Liver (tissue), 3 donors: ENCODE measurements at regions not wholly inside any gene's neighbourhood (a gene's known extent, or its start where the extent isn't known, plus 50 kb on each side); places are given as distances from the start of the nearest gene placed in this dataset.

Source experiments
- EGR1 ChIP-seq, 2 donors: IDR thresholded peaks; 2 replicates each; pipeline ENCODE4 v1.6.1; 2016 to 2018; ENCODE audit warnings: antibody characterized with exemption in 2 of 2, low read depth in 2 of 2
- FOXA1 ChIP-seq: IDR thresholded peaks from 2 replicates; pipeline ENCODE4 v1.6.1; 2016; ENCODE audit warnings: antibody characterized with exemption
- JUND ChIP-seq, 2 donors: IDR thresholded peaks; 2 replicates each; pipeline ENCODE4 v1.6.1; 2016; ENCODE audit warnings: antibody characterized with exemption in 2 of 2
- NR2F2 ChIP-seq: IDR thresholded peaks from 2 replicates; pipeline ENCODE4 v1.6.1; 2016; ENCODE audit warnings: antibody characterized with exemption
- SP1 ChIP-seq: IDR thresholded peaks from 2 replicates; pipeline ENCODE4 v1.6.1; 2018; ENCODE audit warnings: antibody characterized with exemption, mild to moderate bottlenecking
- TAF1 ChIP-seq: conservative IDR thresholded peaks from 2 replicates; pipeline ENCODE4 v1.6.1; 2016; ENCODE audit warnings: antibody characterized with exemption, mild to moderate bottlenecking
- TF ChIP-seq, protein P1 (sequence below): IDR thresholded peaks from 2 replicates; pipeline ENCODE4 v1.6.1; 2016; ENCODE audit warnings: antibody characterized with exemption, mild to moderate bottlenecking
- TF ChIP-seq, protein P2 (sequence below): IDR thresholded peaks from 2 replicates; pipeline ENCODE4 v1.6.1; 2016; ENCODE audit warnings: antibody characterized with exemption
- TF ChIP-seq, protein P3 (sequence below): fragments of 150-350 bp; IDR thresholded peaks from 2 replicates; pipeline ENCODE4 v1.5.1; 2017; ENCODE audit warnings: improper control_type of control experiment, low read depth, low read length; ENCODE audit not compliant: missing input control
- donor health status: healthy.
- donor health status: healthy.

DNA sequence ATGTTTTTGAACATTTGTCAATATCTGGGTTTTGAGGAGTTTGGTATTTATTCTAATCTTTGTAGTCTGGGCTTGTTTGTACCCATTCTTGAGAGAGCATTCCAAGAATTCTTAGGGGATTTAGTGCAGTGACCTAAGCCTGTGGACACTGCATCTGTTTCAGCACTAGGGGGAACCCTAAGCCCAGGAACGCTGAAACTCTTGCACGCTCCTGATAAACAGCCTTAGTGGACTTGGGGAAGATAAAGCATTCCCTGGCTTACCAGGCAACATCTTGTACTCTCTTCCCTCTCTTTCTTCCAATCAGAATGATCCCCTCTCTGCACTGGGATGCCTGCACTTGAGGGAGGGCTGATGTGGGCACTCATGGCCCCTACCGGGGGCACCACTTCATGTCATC lies 654.9 kb upstream of the HTR2C start:
- no peak for TF ChIP-seq EGR1 (IDR thresholded peaks at IDR 0.05; ENCODE audit: low read depth in 2 of 2)
- TF ChIP-seq, protein P1, sequence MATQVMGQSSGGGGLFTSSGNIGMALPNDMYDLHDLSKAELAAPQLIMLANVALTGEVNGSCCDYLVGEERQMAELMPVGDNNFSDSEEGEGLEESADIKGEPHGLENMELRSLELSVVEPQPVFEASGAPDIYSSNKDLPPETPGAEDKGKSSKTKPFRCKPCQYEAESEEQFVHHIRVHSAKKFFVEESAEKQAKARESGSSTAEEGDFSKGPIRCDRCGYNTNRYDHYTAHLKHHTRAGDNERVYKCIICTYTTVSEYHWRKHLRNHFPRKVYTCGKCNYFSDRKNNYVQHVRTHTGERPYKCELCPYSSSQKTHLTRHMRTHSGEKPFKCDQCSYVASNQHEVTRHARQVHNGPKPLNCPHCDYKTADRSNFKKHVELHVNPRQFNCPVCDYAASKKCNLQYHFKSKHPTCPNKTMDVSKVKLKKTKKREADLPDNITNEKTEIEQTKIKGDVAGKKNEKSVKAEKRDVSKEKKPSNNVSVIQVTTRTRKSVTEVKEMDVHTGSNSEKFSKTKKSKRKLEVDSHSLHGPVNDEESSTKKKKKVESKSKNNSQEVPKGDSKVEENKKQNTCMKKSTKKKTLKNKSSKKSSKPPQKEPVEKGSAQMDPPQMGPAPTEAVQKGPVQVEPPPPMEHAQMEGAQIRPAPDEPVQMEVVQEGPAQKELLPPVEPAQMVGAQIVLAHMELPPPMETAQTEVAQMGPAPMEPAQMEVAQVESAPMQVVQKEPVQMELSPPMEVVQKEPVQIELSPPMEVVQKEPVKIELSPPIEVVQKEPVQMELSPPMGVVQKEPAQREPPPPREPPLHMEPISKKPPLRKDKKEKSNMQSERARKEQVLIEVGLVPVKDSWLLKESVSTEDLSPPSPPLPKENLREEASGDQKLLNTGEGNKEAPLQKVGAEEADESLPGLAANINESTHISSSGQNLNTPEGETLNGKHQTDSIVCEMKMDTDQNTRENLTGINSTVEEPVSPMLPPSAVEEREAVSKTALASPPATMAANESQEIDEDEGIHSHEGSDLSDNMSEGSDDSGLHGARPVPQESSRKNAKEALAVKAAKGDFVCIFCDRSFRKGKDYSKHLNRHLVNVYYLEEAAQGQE: no peak
- TF ChIP-seq, protein P2, sequence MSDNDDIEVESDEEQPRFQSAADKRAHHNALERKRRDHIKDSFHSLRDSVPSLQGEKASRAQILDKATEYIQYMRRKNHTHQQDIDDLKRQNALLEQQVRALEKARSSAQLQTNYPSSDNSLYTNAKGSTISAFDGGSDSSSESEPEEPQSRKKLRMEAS: no peak
- TF ChIP-seq, protein P3, sequence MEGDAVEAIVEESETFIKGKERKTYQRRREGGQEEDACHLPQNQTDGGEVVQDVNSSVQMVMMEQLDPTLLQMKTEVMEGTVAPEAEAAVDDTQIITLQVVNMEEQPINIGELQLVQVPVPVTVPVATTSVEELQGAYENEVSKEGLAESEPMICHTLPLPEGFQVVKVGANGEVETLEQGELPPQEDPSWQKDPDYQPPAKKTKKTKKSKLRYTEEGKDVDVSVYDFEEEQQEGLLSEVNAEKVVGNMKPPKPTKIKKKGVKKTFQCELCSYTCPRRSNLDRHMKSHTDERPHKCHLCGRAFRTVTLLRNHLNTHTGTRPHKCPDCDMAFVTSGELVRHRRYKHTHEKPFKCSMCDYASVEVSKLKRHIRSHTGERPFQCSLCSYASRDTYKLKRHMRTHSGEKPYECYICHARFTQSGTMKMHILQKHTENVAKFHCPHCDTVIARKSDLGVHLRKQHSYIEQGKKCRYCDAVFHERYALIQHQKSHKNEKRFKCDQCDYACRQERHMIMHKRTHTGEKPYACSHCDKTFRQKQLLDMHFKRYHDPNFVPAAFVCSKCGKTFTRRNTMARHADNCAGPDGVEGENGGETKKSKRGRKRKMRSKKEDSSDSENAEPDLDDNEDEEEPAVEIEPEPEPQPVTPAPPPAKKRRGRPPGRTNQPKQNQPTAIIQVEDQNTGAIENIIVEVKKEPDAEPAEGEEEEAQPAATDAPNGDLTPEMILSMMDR: peak; percentile 43
- TF ChIP-seq TAF1: no peak
- no peak for TF ChIP-seq FOXA1
- no peak for TF ChIP-seq NR2F2
- TF ChIP-seq JUND (IDR thresholded peaks at IDR 0.05): no peak
- no peak for TF ChIP-seq SP1
